Endodermal cell (in vitro differentiated cells): ENCODE measurements at regions not wholly inside any gene's neighbourhood (a gene's known extent, or its start where the extent isn't known, plus 50 kb on each side); places are given as distances from the start of the nearest gene placed in this dataset.

Experiments used
- DNase-seq: peaks from one replicate; pipeline ENCODE4 v3.0.0-alpha.2; 2017
- H3K27ac ChIP-seq: 2 replicates; pipeline ENCODE4 v1.5.1; 2013; ENCODE audit warnings: mild to moderate bottlenecking, low read depth, low read length, moderate library complexity
- H3K27me3 ChIP-seq: 2 replicates; pipeline ENCODE4 v1.6.1; 2013; ENCODE audit warnings: mild to moderate bottlenecking, low read length, moderate library complexity; ENCODE audit not compliant: insufficient read depth, control insufficient read depth, poor library complexity, severe bottlenecking
- H3K36me3 ChIP-seq: 2 replicates; pipeline ENCODE4 v1.7.0; 2013; ENCODE audit warnings: mild to moderate bottlenecking, low read length, moderate library complexity; ENCODE audit not compliant: control insufficient read depth, insufficient read depth
- H3K4me1 ChIP-seq: one replicate; pipeline ENCODE4 v1.7.0; 2013; ENCODE audit warnings: low read length; ENCODE audit not compliant: control insufficient read depth, insufficient read depth
- H3K4me3 ChIP-seq: 2 replicates; pipeline ENCODE4 v1.5.1; 2013; ENCODE audit warnings: mild to moderate bottlenecking, low read length, moderate library complexity
- H3K9ac ChIP-seq: 2 replicates; pipeline ENCODE4 v1.6.1; 2013; ENCODE audit warnings: mild to moderate bottlenecking, low read length, moderate library complexity; ENCODE audit not compliant: poor library complexity, severe bottlenecking; ENCODE audit errors: extremely low read depth
- H3K9me3 ChIP-seq: 2 replicates; pipeline ENCODE4 v1.6.1; 2013; ENCODE audit warnings: mild to moderate bottlenecking, low read length, moderate library complexity; ENCODE audit not compliant: control insufficient read depth
- H3K27ac Mint-ChIP-seq: 2 replicates; pipeline ENCODE4 v1.8.0; 2020; ENCODE audit warnings: mixed read lengths
- H3K27me3 Mint-ChIP-seq: 2 replicates; pipeline ENCODE4 v1.8.0; 2021; ENCODE audit warnings: mild to moderate bottlenecking, mixed read lengths; ENCODE audit not compliant: insufficient read depth
- H3K36me3 Mint-ChIP-seq: 2 replicates; pipeline ENCODE4 v1.8.0; 2020; ENCODE audit warnings: low read depth, mixed read lengths
- H3K4me1 Mint-ChIP-seq: 2 replicates; pipeline ENCODE4 v1.8.0; 2020; ENCODE audit warnings: mixed read lengths
- H3K4me3 Mint-ChIP-seq: 2 replicates; pipeline ENCODE4 v1.8.0; 2020; ENCODE audit warnings: mild to moderate bottlenecking, moderate library complexity, mixed read lengths
- H3K9me3 Mint-ChIP-seq: 2 replicates; pipeline ENCODE4 v1.8.0; 2020; ENCODE audit warnings: mild to moderate bottlenecking, mixed read lengths
- CTCF ChIP-seq: fragments of 200-600 bp; sonication (generic); conservative IDR thresholded peaks from 2 replicates; pipeline ENCODE4 v1.5.0; 2021; ENCODE audit warnings: antibody characterized with exemption, mild to moderate bottlenecking
- WGBS, 2 experiments: methylation state at CpG; one replicate each; pipeline versions ENCODE4 v1.1.5 to v1.1.7; 2013; ENCODE audit warnings: missing lambda C conversion rate in 2 of 2, mixed read lengths in 1 of 2; ENCODE audit not compliant: insufficient coverage in 1 of 2, insufficient read length in 1 of 2; 5-methylcytosine and 5-hydroxymethylcytosine counted together

- 80 to 85% methylated on average over 4 of the region's 4 CpGs for WGBS, 2 experiments
- Histone ChIP-seq H3K9me3 (no peaks in the 10 kb centered on the region), H3K36me3 (no peaks in the 10 kb centered on the region), H3K4me3 (no peak overlapping the region), H3K27me3 (no peaks in the 10 kb centered on the region), H3K27ac (no peak overlapping the region), H3K4me1 (no peaks in the 10 kb centered on the region), H3K9ac (no peak overlapping the region)
- no peak overlapping the region for H3K27ac Mint-ChIP-seq
- H3K36me3 Mint-ChIP-seq: no peaks in the 10 kb centered on the region
- H3K4me3 Mint-ChIP-seq: no peak overlapping the region
- no peak for TF ChIP-seq CTCF
- peak; percentile 55 for DNase-seq
- peaks cover 4% of the 10 kb centered on the region for H3K27me3 Mint-ChIP-seq
- peaks cover 22% of the 10 kb centered on the region for H3K4me1 Mint-ChIP-seq
- H3K9me3 Mint-ChIP-seq: no peaks in the 10 kb centered on the region
Measured at GRCh38 chr6:131451321-131452144, 121.5 kb upstream of the ARG1 start.

- Histone ChIP-seq H3K4me3 (no peak overlapping the region), H3K27ac (no peak overlapping the region), H3K27me3 (no peaks in the 10 kb centered on the region), H3K9ac (no peak overlapping the region), H3K36me3 (no peaks in the 10 kb centered on the region), H3K4me1 (no peaks in the 10 kb centered on the region), H3K9me3 (no peaks in the 10 kb centered on the region)
- DNase-seq: no peak
- peaks cover 4% of the 10 kb centered on the region for H3K27me3 Mint-ChIP-seq
- H3K36me3 Mint-ChIP-seq: no peaks in the 10 kb centered on the region
- no peak overlapping the region for H3K4me3 Mint-ChIP-seq
- TF ChIP-seq CTCF: no peak
- 42 to 46% methylated on average over 2 of the region's 2 CpGs for WGBS, 2 experiments
- H3K9me3 Mint-ChIP-seq: no peaks in the 10 kb centered on the region
- H3K27ac Mint-ChIP-seq: no peak overlapping the region
- peaks cover 14% of the 10 kb centered on the region for H3K4me1 Mint-ChIP-seq
Measured at GRCh38 chr6:131453803-131454202, 119.2 kb upstream of the ARG1 start.

- Histone ChIP-seq H3K9ac (no peak overlapping the region), H3K9me3 (no peaks in the 10 kb centered on the region), H3K4me3 (no peak overlapping the region), H3K36me3 (no peaks in the 10 kb centered on the region), H3K27ac (no peak overlapping the region), H3K27me3 (no peaks in the 10 kb centered on the region), H3K4me1 (no peaks in the 10 kb centered on the region)
- Mint-ChIP-seq H3K4me3 (no peak overlapping the region), H3K27me3 (no peaks in the 10 kb centered on the region), H3K27ac (no peak overlapping the region), H3K36me3 (no peaks in the 10 kb centered on the region), H3K9me3 (no peaks in the 10 kb centered on the region), H3K4me1 (peaks cover 11% of the 10 kb centered on the region)
- WGBS, 2 experiments: 80 to 81% methylated on average over 3 to 5 of the region's 5 CpGs
- no peak for TF ChIP-seq CTCF
- no peak for DNase-seq
Measured at GRCh38 chr6:131456565-131456964, 116.5 kb upstream of the ARG1 start.
